HFF-Myc (cell line): ENCODE measurements at regions not wholly inside any gene's neighbourhood (a gene's known extent, or its start where the extent isn't known, plus 50 kb on each side); places are given as distances from the start of the nearest gene placed in this dataset.
"Not testable (repeated sequence)": the region's sequence is repeated elsewhere in the genome, so short reads cannot be mapped to it uniquely, and the experiment has no call there.

ENCODE experiments used
- DNase-seq: peaks from one replicate; pipeline ENCODE4 v3.0.0-alpha.2; 2011; ENCODE audit warnings: low read depth; ENCODE audit errors: extremely low read depth
- H3K4me3 ChIP-seq: replicated peaks from 2 replicates; pipeline ENCODE4 v1.5.1; 2011; ENCODE audit warnings: low read depth, mild to moderate bottlenecking, control low read depth, low read length
- TF ChIP-seq, protein P1 (sequence below): IDR thresholded peaks from 2 replicates; pipeline ENCODE4 v1.5.1; 2012; ENCODE audit warnings: mild to moderate bottlenecking, low read depth, low read length, control low read depth; ENCODE audit errors: missing control alignments

DNA sequence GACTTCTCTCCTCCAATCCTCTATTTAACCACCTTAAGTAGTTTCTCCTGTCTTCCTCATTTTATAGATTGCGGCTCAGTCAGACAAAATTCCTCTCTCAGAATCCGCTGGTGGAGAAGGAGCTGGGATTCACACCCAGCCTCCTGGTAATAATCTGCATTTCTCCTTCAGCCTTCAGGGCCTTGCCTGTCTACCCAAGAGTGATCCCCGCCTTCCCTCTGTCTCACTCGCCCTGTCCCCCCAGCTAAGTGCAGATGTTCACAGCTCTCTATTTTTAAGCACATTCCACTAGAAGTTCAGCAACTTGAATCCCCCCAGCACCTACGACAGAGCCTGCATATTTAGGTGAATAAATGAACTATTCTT, 212.5 kb upstream of the HAAO start:
- no peak for DNase-seq
- no peak overlapping the region for H3K4me3 ChIP-seq
- TF ChIP-seq, protein P1, sequence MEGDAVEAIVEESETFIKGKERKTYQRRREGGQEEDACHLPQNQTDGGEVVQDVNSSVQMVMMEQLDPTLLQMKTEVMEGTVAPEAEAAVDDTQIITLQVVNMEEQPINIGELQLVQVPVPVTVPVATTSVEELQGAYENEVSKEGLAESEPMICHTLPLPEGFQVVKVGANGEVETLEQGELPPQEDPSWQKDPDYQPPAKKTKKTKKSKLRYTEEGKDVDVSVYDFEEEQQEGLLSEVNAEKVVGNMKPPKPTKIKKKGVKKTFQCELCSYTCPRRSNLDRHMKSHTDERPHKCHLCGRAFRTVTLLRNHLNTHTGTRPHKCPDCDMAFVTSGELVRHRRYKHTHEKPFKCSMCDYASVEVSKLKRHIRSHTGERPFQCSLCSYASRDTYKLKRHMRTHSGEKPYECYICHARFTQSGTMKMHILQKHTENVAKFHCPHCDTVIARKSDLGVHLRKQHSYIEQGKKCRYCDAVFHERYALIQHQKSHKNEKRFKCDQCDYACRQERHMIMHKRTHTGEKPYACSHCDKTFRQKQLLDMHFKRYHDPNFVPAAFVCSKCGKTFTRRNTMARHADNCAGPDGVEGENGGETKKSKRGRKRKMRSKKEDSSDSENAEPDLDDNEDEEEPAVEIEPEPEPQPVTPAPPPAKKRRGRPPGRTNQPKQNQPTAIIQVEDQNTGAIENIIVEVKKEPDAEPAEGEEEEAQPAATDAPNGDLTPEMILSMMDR, result no peak

DNA sequence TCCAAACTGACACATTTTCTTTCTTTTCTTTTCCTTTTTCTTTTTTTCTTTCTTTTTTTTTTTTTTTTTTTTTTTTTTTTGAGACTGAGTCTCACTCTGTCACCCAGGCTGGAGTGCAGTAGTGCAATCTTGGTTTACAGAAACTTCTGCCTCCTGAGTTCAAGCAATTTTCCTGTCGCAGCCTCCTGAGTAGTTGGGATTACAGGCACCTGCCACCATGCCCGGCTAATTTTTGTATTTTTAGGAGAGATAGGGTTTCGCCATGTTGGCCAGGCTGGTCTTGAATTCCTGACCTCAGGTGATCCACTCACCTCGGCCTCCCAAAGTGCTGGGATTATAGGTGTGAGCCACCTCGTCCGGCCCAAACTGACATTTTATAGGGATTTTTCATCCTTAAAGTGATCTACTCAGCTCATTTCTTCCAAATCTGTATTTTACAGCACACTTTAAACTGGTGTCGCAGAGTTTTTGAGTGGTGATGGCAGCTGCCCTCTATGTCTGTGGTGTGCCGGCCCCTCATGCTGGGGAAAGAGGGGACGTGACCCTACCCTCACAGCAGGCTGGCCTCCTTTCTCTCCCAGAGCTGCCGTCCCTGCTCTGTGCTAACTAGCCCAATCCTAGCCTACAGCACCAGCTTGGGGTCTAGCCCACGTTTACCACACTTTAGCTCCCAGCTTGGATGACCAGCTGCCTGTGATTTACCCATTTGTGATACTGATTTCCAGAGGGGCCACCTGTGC, 211.9 kb upstream of the HAAO start:
- not testable (repeated sequence) for DNase-seq, H3K4me3 ChIP-seq

DNA sequence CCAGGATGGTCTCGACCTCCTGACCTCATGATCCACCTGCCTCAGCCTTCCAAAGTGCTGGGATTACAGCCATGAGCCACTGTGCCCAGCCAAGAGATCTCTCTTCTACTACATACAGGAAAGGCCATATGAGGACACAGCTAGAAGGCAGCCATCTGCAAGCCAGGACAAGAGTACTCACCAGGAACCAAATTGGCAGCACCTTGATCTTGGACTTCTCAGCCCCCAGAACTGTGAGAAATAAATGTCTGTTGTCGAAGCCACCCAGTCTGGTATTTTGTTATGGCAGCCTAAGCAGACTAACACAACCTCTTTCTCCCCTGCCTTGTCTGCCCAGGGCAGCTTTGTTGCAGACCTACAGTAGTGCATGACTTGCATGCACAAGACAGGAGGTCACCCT, 211.3 kb upstream of the HAAO start:
- no peak overlapping the region for H3K4me3 ChIP-seq
- DNase-seq, result no peak
- TF ChIP-seq, protein P1, result no peak

DNA sequence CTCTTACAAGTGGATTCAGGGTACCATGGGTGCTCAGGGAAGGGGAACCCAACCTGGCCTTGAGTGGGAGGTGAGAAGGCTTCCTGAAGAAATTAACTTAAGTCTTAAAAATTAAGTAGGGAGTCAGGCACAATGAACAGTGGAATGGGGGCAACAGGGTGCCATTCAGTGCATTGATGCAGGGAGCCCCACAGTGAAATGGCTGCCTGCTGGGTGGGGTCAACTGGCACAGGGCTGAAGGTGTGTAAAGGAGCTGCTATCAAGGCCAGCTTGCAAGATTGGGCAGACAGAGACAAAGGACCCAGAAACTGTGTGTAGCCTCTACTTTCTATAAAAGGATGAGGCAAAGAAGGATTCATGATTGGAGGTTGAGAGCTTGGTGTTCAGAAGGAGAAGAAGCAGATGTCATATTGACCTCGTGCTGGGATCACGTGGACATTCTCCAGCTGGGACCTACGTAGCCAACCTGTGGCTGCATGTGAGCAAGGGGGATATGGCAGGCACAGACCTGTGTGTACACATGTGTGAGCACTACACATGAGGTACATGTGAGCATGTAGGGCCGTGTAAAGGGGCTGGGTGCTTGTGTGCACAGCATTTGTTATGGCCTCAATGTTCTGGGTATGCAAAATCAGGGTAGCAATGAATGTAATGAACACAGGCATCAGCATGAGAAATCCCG, 209.5 kb upstream of the HAAO start:
- H3K4me3 ChIP-seq, result no peak overlapping the region
- DNase-seq, result no peak
- TF ChIP-seq, protein P1, result no peak

DNA sequence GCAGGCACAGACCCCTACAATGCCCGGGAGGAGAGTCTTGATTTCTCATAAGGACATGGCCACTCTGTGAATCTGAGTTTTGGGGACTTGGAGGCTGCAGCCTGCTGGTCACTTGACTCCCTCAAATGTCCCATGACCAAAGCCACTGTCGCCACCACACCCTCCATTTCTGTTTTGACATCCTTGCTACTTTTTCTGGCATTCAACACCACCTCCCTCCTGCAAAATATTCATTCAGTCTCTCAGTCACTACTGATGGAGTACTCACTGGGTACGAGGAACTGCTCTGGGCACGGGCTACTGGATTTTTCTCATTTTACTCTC, 208.6 kb upstream of the HAAO start:
- no peak for DNase-seq
- H3K4me3 ChIP-seq, result no peak overlapping the region
- TF ChIP-seq, protein P1, result no peak

DNA sequence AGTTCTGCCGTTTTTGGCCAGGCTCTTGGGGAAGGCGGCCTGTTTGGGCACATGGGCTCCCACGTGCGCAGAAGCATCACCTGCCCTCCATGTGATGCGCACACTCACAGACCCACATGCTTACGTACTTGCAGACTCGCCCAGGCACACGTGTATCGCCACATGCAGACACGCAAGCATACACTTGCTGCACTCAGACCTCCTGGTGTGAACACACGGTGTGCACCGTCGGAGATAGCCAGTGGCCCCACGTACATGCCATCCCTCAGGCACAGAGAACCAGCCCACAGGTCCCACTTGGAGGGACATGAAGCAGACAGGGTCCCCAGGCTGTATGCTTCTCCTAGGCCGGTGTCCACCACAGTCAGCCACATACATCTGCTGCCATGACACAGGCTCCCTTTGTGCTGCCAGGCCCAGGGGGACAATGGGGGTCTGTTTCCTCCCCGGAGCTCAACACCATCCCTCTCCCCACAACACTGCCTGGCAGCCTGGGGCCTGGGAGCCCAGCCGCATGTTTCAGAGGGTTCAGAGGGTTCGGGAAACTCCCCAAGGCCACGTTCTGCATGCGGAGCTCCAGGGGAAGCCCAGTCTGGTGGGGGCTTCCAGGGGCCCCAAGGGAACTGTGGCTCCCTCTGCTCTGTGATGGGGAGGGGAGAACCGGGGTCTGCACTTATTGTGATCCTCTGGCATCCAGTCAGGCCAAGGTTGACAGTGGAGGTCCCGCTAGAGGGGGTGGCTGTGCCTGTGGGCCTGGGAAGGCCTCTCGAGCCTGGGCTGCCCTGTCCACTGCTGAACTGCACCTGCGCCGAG, 208.1 kb upstream of the HAAO start:
- TF ChIP-seq, protein P1, result no peak
- no peak for DNase-seq
- no peak overlapping the region for H3K4me3 ChIP-seq

DNA sequence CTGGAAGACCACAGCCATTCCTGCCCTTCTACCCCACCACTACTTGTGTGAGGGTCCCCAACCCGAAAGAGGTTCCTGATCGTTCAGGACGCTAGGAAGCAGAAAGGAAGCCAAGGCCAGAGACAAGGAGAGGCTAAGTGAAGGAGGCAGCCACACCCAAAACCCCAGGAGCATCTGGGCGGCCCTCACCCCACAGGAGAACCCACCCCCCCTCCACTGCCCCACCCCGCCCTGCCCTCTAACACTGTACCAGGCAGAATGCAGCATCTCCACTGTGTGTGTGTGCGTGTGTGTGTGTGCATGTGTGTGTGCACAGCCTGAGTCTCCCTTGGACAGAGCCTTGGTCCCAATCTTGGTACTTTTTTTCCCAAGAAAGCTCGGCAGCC, 207.5 kb upstream of the HAAO start:
- no peak overlapping the region for H3K4me3 ChIP-seq
- DNase-seq, result no peak
- TF ChIP-seq, protein P1, result no peak
